22Rv1 (cell line): ENCODE measurements at regions not wholly inside any gene's neighbourhood (a gene's known extent, or its start where the extent isn't known, plus 50 kb on each side); places are given as distances from the start of the nearest gene placed in this dataset.

Source experiments
- CTCF ChIP-seq: fragments of 450-650 bp; IDR thresholded peaks from 2 replicates; pipeline ENCODE4 v1.5.1; 2017; ENCODE audit warnings: mild to moderate bottlenecking
- ZFX ChIP-seq: fragments of 450-650 bp; IDR thresholded peaks from 2 replicates; pipeline ENCODE4 v1.6.1; 2017; ENCODE audit warnings: antibody characterized with exemption, borderline replicate concordance

GRCh38 chr16:27712251-27712711, 162.3 kb downstream of the KATNIP start:
- no peak for TF ChIP-seq CTCF
- no peak for TF ChIP-seq ZFX
